ENCODE measurements at regions not wholly inside any gene's neighbourhood (a gene's known extent, or its start where the extent isn't known, plus 50 kb on each side); places are given as distances from the start of the nearest gene placed in this dataset.

GRCh38 chr4:32499171-32499570 lies 1779.0 kb downstream of the PCDH7 start:
- no peak for TF ChIP-seq CTCF (conservative IDR thresholded peaks at IDR 0.05; ENCODE audit: low read depth, low read length)
- no peak for TF ChIP-seq EZH2phosphoT487 (IDR thresholded peaks at IDR 0.05; ENCODE audit: borderline replicate concordance, low read length)
- no peak for TF ChIP-seq EZH2 (IDR thresholded peaks at IDR 0.05; ENCODE audit: low read length, unreplicated experiment)
